Loucy (cell line): ENCODE measurements at regions not wholly inside any gene's neighbourhood (a gene's known extent, or its start where the extent isn't known, plus 50 kb on each side); places are given as distances from the start of the nearest gene placed in this dataset.

Experiments
- CTCF ChIP-seq: fragments of 200-600 bp; sonication (generic); conservative IDR thresholded peaks from 2 replicates; pipeline ENCODE4 v1.5.1; 2014; ENCODE audit warnings: mild to moderate bottlenecking, antibody characterized with exemption, low read length
- EZH2phosphoT487 ChIP-seq: fragments of 200-600 bp; IDR thresholded peaks from 2 replicates; pipeline ENCODE4 v1.6.1; 2018; ENCODE audit warnings: antibody characterized with exemption, mild to moderate bottlenecking, moderate library complexity, borderline replicate concordance

- TF ChIP-seq CTCF (no peak), EZH2phosphoT487 (no peak)
These were observed 467.8 kb downstream of the LMO4 start for GRCh38 chr1:87796471-87796901.
